ENCODE measurements at regions not wholly inside any gene's neighbourhood (a gene's known extent, or its start where the extent isn't known, plus 50 kb on each side); places are given as distances from the start of the nearest gene placed in this dataset.

DNA sequence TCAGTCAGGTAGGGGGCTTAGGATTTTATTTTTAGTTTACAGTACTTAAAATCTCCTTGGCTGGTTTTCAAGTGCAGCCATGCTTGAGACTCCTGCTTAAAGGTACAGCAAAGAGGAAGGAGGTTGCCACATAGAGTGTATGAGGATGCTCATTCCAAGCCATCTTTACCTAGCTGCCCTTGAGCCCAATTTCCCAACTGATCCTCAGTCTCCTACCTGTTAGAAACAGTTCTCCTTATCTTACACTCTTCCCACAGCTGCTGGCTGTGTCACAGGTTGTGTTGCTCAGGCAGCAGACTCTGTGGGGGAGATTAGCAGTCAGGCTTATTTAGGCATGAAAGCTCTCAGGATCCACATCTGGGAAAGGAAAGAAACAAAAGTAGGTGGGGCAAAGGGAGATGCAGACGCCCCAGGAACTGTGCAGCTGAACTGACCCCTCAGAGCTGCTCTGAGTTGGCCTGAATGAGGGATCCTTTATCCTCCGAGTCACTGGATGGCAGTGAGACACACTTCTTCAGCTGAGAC, 95.1 kb downstream of the NMUR2 start:
- Mint-ChIP-seq H3K36me3 (ENCODE audit: low read depth) (no peaks in the 10 kb centered on the region), H3K4me3 (no peak overlapping the region), H3K9me3 (peaks cover 7% of the 10 kb centered on the region), H3K4me1 (peaks cover 70% of the 10 kb centered on the region), H3K27ac (peak overlapping the region; percentile 85), H3K27me3 (ENCODE audit: insufficient read depth) (peaks cover 2% of the 10 kb centered on the region)
- Histone ChIP-seq H3K9ac (ENCODE audit: extremely low read depth, low read length, poor library complexity, severe bottlenecking) (peak overlapping the region; percentile 9), H3K9me3 (ENCODE audit: control insufficient read depth, low read length) (no peaks in the 10 kb centered on the region), H3K4me1 (ENCODE audit: control insufficient read depth, insufficient read depth, low read length) (peaks cover 42% of the 10 kb centered on the region), H3K27me3 (ENCODE audit: control insufficient read depth, insufficient read depth, low read length, poor library complexity, severe bottlenecking) (no peaks in the 10 kb centered on the region), H3K36me3 (ENCODE audit: control insufficient read depth, insufficient read depth, low read length) (no peaks in the 10 kb centered on the region), H3K27ac (ENCODE audit: low read depth, low read length) (no peak overlapping the region), H3K4me3 (ENCODE audit: low read length) (peak overlapping the region; percentile 32)
- 48 to 53% methylated on average over 2 of the region's 2 CpGs for WGBS, 2 experiments (ENCODE audit: insufficient coverage in 1 of 2, insufficient read length in 1 of 2)
- peak; percentile 62 for DNase-seq
- TF ChIP-seq, protein P1, sequence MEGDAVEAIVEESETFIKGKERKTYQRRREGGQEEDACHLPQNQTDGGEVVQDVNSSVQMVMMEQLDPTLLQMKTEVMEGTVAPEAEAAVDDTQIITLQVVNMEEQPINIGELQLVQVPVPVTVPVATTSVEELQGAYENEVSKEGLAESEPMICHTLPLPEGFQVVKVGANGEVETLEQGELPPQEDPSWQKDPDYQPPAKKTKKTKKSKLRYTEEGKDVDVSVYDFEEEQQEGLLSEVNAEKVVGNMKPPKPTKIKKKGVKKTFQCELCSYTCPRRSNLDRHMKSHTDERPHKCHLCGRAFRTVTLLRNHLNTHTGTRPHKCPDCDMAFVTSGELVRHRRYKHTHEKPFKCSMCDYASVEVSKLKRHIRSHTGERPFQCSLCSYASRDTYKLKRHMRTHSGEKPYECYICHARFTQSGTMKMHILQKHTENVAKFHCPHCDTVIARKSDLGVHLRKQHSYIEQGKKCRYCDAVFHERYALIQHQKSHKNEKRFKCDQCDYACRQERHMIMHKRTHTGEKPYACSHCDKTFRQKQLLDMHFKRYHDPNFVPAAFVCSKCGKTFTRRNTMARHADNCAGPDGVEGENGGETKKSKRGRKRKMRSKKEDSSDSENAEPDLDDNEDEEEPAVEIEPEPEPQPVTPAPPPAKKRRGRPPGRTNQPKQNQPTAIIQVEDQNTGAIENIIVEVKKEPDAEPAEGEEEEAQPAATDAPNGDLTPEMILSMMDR (conservative IDR thresholded peaks at IDR 0.05) = no peak

DNA sequence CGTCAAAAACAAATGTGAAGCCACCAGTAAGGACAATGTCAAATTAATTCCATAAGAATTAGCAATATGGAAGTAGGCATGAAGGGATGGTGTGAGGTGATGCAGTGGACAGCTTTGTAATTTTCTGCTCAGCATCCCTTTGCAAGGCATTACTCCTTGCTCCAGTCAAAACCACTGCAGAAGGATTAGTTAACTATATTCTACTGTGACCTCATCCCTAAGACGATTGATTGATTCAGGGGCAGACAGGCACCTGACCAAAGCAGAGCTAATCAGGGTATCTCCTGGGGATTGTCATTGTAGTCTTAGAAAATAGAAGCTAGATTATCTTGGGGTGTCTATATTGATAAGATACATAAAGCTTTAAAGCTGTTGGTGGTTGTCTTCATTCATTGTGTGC, 98.7 kb downstream of the NMUR2 start:
- WGBS, 2 experiments (ENCODE audit: insufficient coverage in 1 of 2, insufficient read length in 1 of 2) = 44 to 100% methylated on average over 1 to 2 of the region's 2 CpGs
- TF ChIP-seq, protein P1 (conservative IDR thresholded peaks at IDR 0.05) = no peak
- H3K36me3 ChIP-seq (ENCODE audit: control insufficient read depth, insufficient read depth, low read length) = no peaks in the 10 kb centered on the region
- H3K27ac ChIP-seq (ENCODE audit: low read depth, low read length) = no peak overlapping the region
- Mint-ChIP-seq H3K4me3 (no peak overlapping the region), H3K9me3 (peaks cover 7% of the 10 kb centered on the region), H3K4me1 (peaks cover 48% of the 10 kb centered on the region), H3K27me3 (ENCODE audit: insufficient read depth) (peaks cover 28% of the 10 kb centered on the region), H3K36me3 (ENCODE audit: low read depth) (no peaks in the 10 kb centered on the region), H3K27ac (peak overlapping the region; percentile 48)
- no peaks in the 10 kb centered on the region for H3K9me3 ChIP-seq (ENCODE audit: control insufficient read depth, low read length)
- peaks cover 27% of the 10 kb centered on the region for H3K4me1 ChIP-seq (ENCODE audit: control insufficient read depth, insufficient read depth, low read length)
- no peak overlapping the region for H3K9ac ChIP-seq (ENCODE audit: extremely low read depth, low read length, poor library complexity, severe bottlenecking)
- H3K4me3 ChIP-seq (ENCODE audit: low read length) = peak overlapping the region; percentile 16
- H3K27me3 ChIP-seq (ENCODE audit: control insufficient read depth, insufficient read depth, low read length, poor library complexity, severe bottlenecking) = peaks cover 33% of the 10 kb centered on the region
- DNase-seq = no peak

DNA sequence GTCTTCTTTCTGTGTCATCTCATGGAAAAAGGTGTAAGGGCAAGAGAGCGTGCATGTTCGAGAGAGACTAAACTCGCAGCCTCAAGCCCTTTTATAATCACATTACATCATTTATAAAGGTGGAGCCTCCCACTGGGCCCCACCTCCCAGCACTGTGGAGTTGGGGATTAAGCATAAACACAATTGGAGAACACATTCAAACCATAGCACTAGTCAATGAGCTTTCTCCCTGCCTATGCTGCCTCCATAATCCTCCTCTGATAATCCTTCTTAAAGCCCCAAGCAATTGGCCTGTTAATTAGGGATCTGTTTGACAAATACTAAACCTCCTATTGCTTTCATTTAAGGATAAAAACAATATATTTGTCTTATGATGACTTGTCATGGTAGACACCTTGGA, 99.6 kb downstream of the NMUR2 start:
- no peak overlapping the region for H3K27ac ChIP-seq (ENCODE audit: low read depth, low read length)
- H3K27me3 ChIP-seq (ENCODE audit: control insufficient read depth, insufficient read depth, low read length, poor library complexity, severe bottlenecking) = peaks cover 39% of the 10 kb centered on the region
- no peak overlapping the region for H3K4me3 Mint-ChIP-seq
- H3K27me3 Mint-ChIP-seq (ENCODE audit: insufficient read depth) = peaks cover 33% of the 10 kb centered on the region
- no peaks in the 10 kb centered on the region for H3K9me3 ChIP-seq (ENCODE audit: control insufficient read depth, low read length)
- no peaks in the 10 kb centered on the region for H3K36me3 Mint-ChIP-seq (ENCODE audit: low read depth)
- no peak overlapping the region for H3K4me3 ChIP-seq (ENCODE audit: low read length)
- peaks cover 22% of the 10 kb centered on the region for H3K4me1 ChIP-seq (ENCODE audit: control insufficient read depth, insufficient read depth, low read length)
- H3K4me1 Mint-ChIP-seq = peaks cover 40% of the 10 kb centered on the region
- peaks cover 7% of the 10 kb centered on the region for H3K9me3 Mint-ChIP-seq
- TF ChIP-seq, protein P1 (conservative IDR thresholded peaks at IDR 0.05) = no peak
- H3K27ac Mint-ChIP-seq = no peak overlapping the region
- H3K9ac ChIP-seq (ENCODE audit: extremely low read depth, low read length, poor library complexity, severe bottlenecking) = no peak overlapping the region
- peak; percentile 55 for DNase-seq
- 87 to 94% methylated on average over 3 of the region's 3 CpGs for WGBS, 2 experiments (ENCODE audit: insufficient coverage in 1 of 2, insufficient read length in 1 of 2)
- H3K36me3 ChIP-seq (ENCODE audit: control insufficient read depth, insufficient read depth, low read length) = no peaks in the 10 kb centered on the region

Data from endodermal cell (in vitro differentiated cells).